ENCODE measurements at regions not wholly inside any gene's neighbourhood (a gene's known extent, or its start where the extent isn't known, plus 50 kb on each side); places are given as distances from the start of the nearest gene placed in this dataset.
"Not testable (repeated sequence)": the region's sequence is repeated elsewhere in the genome, so short reads cannot be mapped to it uniquely, and the experiment has no call there.

DNA sequence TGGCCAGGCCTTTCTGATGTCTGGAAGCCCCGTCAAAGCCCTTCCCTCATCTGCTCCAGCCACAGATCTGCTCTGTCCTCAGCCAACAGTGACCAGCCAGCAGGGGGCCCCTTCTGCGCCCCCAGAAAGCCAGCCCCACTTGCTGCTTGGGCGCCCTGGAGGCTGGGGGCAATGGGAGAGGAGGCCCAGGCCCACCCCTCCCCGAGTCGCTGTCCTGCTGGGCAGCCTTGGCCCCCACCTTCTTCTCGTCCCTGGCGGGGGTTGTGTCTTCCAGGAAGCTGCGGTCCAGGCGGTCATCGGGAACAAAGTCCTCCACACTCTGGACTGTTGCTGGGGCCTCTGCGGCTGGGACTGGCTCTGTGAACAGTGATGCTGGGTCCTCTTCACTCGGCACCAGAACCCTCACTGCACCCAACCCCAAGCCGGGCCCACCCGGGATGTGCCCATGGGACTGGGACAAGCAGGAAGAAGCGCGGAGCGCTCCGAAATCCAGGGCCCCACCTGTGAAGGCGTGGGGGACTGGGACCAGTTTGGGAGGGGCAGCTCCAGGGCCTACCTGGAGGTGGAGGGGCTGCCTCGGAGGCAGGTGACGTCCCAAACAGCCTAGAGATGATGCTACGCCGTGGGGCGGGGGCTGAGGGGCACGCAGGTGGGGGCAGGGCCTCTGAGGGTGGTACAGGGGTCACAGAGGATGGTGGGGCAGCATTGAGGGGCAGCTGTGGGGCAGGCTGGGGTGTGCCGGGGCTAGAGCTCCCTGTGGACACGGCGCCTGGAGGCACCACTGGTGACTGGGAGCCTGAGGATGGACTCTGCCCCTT, 257.6 kb downstream of the ANKRD30B start:
- CTCF ChIA-PET = no interaction called here
- TF ChIP-seq, protein P1, sequence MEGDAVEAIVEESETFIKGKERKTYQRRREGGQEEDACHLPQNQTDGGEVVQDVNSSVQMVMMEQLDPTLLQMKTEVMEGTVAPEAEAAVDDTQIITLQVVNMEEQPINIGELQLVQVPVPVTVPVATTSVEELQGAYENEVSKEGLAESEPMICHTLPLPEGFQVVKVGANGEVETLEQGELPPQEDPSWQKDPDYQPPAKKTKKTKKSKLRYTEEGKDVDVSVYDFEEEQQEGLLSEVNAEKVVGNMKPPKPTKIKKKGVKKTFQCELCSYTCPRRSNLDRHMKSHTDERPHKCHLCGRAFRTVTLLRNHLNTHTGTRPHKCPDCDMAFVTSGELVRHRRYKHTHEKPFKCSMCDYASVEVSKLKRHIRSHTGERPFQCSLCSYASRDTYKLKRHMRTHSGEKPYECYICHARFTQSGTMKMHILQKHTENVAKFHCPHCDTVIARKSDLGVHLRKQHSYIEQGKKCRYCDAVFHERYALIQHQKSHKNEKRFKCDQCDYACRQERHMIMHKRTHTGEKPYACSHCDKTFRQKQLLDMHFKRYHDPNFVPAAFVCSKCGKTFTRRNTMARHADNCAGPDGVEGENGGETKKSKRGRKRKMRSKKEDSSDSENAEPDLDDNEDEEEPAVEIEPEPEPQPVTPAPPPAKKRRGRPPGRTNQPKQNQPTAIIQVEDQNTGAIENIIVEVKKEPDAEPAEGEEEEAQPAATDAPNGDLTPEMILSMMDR (IDR thresholded peaks at IDR 0.05; ENCODE audit: unreplicated experiment) = no peak
- BruUV-seq (replicated peaks) = no TSS peak
- Mint-ChIP-seq H3K36me3 (ENCODE audit: insufficient read depth, unreplicated experiment) (no peaks in the 10 kb centered on the region), H3K4me1 (ENCODE audit: low read depth, unreplicated experiment) (no peaks in the 10 kb centered on the region), H3K27ac (ENCODE audit: unreplicated experiment) (no peak overlapping the region), H3K4me3 (ENCODE audit: low read depth, unreplicated experiment) (no peak overlapping the region), H3K27me3 (ENCODE audit: unreplicated experiment) (no peaks in the 10 kb centered on the region), H3K9me3 (ENCODE audit: low read depth, unreplicated experiment) (peaks cover 3% of the 10 kb centered on the region)
- DNase-seq = no peak
- intact Hi-C loops (cut with micrococcal nuclease; ENCODE audit: unreplicated experiment) = no loop called here

DNA sequence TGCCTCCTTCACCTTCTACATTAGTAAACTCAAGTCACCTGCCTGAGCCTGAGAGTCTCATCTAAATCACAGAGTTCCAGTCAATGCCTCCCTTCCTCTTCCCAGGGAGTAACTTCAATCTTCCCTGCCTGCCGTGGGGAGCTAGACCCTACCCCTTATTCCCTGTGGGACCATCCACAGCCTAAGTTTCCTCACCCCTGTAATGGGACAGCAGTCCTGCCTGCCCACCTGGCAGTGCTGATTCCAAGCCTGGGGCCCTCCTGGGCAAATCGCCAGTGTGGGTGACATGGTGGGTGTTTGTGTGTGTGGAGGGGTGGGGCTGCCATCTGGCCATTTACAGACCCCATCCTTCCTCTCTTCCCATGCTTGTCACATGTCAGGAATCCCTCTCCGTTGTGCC, 258.6 kb downstream of the ANKRD30B start:
- DNase-seq; H3K36me3 Mint-ChIP-seq (ENCODE audit: insufficient read depth, unreplicated experiment); H3K4me1 Mint-ChIP-seq (ENCODE audit: low read depth, unreplicated experiment); H3K27ac Mint-ChIP-seq (ENCODE audit: unreplicated experiment); H3K27me3 Mint-ChIP-seq (ENCODE audit: unreplicated experiment); H3K9me3 Mint-ChIP-seq (ENCODE audit: low read depth, unreplicated experiment); H3K4me3 Mint-ChIP-seq (ENCODE audit: low read depth, unreplicated experiment); intact Hi-C loops (cut with micrococcal nuclease; ENCODE audit: unreplicated experiment); BruUV-seq (replicated peaks); CTCF ChIA-PET: not testable (repeated sequence)

DNA sequence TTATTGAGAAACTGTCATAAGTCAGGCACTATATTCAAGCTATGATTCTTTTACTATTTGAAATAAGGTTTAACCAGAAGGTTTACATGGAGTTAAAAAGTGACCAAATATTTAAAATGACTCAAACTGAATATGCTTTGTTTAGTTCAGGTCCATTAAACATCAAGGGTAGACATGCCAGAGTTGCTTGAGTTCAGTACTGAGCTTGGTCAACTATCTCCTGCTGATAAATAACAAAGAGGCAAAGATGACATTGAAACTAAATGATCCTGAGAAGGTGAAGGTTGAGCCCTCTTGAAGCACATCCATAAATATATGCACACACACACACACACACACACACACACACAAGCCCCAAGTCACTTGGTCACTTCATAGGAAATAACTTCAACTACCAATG, 278.1 kb downstream of the ANKRD30B start:
- intact Hi-C loops (cut with micrococcal nuclease; ENCODE audit: unreplicated experiment); H3K9me3 Mint-ChIP-seq (ENCODE audit: low read depth, unreplicated experiment); H3K4me3 Mint-ChIP-seq (ENCODE audit: low read depth, unreplicated experiment); H3K27me3 Mint-ChIP-seq (ENCODE audit: unreplicated experiment); DNase-seq; H3K36me3 Mint-ChIP-seq (ENCODE audit: insufficient read depth, unreplicated experiment); H3K27ac Mint-ChIP-seq (ENCODE audit: unreplicated experiment); BruUV-seq (replicated peaks); H3K4me1 Mint-ChIP-seq (ENCODE audit: low read depth, unreplicated experiment); CTCF ChIA-PET: not testable (repeated sequence)

DNA sequence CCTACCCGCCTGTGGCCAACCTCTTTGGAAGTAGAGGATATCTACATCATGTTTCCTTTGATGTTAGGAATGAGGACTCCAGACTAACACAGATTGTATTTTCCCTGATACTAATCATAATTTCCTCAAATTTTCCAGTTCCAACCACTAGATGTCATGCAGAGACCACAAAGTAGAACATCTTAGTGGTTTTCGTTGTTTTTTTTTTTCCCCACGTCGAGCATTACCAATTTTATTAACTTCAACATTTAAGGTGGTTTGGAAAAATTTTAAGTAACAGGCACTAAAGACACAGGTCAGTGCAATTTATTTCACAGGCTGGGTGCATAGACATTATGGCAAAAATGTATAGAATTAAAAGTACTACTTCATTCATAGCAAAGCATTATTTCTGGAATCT, 280.1 kb downstream of the ANKRD30B start:
- H3K4me1 Mint-ChIP-seq (ENCODE audit: low read depth, unreplicated experiment); BruUV-seq (replicated peaks); intact Hi-C loops (cut with micrococcal nuclease; ENCODE audit: unreplicated experiment); H3K4me3 Mint-ChIP-seq (ENCODE audit: low read depth, unreplicated experiment); H3K9me3 Mint-ChIP-seq (ENCODE audit: low read depth, unreplicated experiment); CTCF ChIA-PET; H3K27me3 Mint-ChIP-seq (ENCODE audit: unreplicated experiment); DNase-seq; H3K36me3 Mint-ChIP-seq (ENCODE audit: insufficient read depth, unreplicated experiment); H3K27ac Mint-ChIP-seq (ENCODE audit: unreplicated experiment): not testable (repeated sequence)

DNA sequence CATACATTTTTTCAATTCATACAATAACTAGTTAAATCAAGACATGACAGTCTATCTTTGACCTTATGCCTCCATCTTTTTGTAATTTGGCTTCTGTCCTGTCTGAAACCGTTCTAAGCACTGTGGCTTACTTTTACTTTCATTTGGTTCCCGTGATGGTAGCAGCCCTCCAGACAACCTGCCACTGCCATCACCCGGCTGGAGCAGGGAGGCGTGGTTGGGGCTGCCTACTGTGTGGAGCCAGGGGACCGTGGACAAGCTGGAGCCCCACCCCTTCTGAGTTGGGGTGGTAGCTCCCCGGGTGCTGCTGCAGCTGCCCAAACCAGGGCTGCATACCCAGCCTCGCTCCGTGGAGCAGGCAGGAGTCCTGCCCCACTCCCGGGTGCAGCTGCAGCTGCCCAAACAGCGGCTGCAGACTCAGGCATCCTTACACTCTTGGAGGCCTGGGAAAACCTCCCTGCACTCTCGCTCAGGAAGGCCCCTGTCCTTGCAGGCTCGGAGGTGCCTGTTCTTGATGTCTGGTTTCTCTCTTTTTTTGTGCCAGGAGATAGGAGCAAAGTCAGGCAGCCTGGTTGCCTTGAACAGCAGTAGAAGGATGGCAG, 312.4 kb downstream of the ANKRD30B start:
- H3K36me3 Mint-ChIP-seq (ENCODE audit: insufficient read depth, unreplicated experiment); CTCF ChIA-PET; BruUV-seq (replicated peaks); DNase-seq; H3K4me1 Mint-ChIP-seq (ENCODE audit: low read depth, unreplicated experiment); intact Hi-C loops (cut with micrococcal nuclease; ENCODE audit: unreplicated experiment); H3K9me3 Mint-ChIP-seq (ENCODE audit: low read depth, unreplicated experiment); H3K27ac Mint-ChIP-seq (ENCODE audit: unreplicated experiment); H3K4me3 Mint-ChIP-seq (ENCODE audit: low read depth, unreplicated experiment); H3K27me3 Mint-ChIP-seq (ENCODE audit: unreplicated experiment): not testable (repeated sequence)

DNA sequence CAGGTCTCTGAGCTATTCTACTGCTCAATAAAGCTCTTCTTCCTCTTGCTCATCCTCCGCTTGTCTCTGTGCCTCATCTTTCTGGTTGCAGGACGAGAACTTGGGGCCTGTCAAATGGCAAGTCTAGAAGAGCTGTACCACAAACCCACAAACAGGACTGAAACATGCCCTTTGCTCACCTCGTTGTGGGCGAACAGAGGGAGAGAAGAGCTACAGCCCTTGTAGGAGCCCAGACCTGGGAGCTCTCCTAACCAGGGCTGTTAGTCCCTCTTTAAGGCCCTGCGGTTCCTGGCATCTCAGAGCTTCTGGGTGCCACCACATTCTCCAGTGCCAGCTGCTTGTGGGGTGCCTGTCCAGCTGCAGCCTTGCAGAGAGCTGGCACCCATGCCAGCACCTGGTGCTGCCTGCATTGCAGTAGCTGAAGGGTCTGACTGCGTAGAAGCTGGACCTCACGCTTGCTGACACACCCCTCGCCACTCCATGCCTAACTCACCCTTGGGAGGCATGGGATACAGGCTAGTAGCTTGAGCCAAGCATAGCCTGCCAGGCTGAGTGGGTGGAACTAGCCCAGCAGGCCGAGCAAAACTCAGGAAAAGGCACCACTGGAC, 313.4 kb downstream of the ANKRD30B start:
- intact Hi-C loops (cut with micrococcal nuclease; ENCODE audit: unreplicated experiment); DNase-seq; H3K27me3 Mint-ChIP-seq (ENCODE audit: unreplicated experiment); H3K27ac Mint-ChIP-seq (ENCODE audit: unreplicated experiment); H3K9me3 Mint-ChIP-seq (ENCODE audit: low read depth, unreplicated experiment); H3K36me3 Mint-ChIP-seq (ENCODE audit: insufficient read depth, unreplicated experiment); CTCF ChIA-PET; H3K4me1 Mint-ChIP-seq (ENCODE audit: low read depth, unreplicated experiment); H3K4me3 Mint-ChIP-seq (ENCODE audit: low read depth, unreplicated experiment); BruUV-seq (replicated peaks): not testable (repeated sequence)

DNA sequence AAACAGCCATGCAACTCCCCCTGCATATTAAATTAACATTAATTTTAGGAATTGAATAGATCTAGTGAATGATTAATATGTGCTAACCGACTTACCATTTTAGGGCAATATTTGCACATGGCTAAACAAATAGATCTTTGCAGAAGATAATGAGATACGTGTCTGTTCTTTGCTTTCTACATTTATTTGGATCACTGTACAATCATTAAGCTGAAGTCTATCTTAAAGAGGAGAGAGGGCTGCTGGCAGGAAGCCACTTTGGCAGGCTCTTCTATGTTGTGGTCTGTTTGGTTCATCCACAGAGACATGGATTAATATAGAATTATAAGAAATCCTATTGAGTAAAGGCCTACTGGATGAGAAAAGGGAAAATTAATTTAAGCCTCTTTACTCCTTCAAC, 318.5 kb downstream of the ANKRD30B start:
- DNase-seq; H3K27ac Mint-ChIP-seq (ENCODE audit: unreplicated experiment); intact Hi-C loops (cut with micrococcal nuclease; ENCODE audit: unreplicated experiment); BruUV-seq (replicated peaks); H3K4me3 Mint-ChIP-seq (ENCODE audit: low read depth, unreplicated experiment); H3K27me3 Mint-ChIP-seq (ENCODE audit: unreplicated experiment); CTCF ChIA-PET; H3K36me3 Mint-ChIP-seq (ENCODE audit: insufficient read depth, unreplicated experiment); H3K4me1 Mint-ChIP-seq (ENCODE audit: low read depth, unreplicated experiment); H3K9me3 Mint-ChIP-seq (ENCODE audit: low read depth, unreplicated experiment): not testable (repeated sequence)

DNA sequence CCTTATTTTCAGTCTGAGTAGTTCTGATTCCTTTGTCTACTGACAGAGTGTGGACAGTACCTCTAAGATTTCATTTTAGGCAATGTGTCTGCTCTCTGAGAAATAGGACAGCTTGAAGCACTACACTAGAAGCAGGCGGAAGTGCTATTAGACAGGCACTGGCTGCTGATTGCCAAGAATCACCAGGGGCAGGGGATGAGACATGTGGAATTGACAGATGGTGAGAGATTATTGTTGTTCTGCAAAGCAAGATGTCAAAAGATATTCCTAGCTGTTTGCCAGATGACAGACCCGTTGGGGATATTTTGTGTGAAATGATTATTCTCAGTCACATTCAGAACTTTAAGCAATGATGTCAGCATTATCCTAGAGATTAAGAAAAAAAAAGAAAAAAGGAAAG, 323.3 kb downstream of the ANKRD30B start:
- CTCF ChIA-PET; DNase-seq; BruUV-seq (replicated peaks); intact Hi-C loops (cut with micrococcal nuclease; ENCODE audit: unreplicated experiment); H3K36me3 Mint-ChIP-seq (ENCODE audit: insufficient read depth, unreplicated experiment); H3K4me1 Mint-ChIP-seq (ENCODE audit: low read depth, unreplicated experiment); H3K27me3 Mint-ChIP-seq (ENCODE audit: unreplicated experiment); H3K9me3 Mint-ChIP-seq (ENCODE audit: low read depth, unreplicated experiment); H3K27ac Mint-ChIP-seq (ENCODE audit: unreplicated experiment); H3K4me3 Mint-ChIP-seq (ENCODE audit: low read depth, unreplicated experiment): not testable (repeated sequence)
